Gastroesophageal sphincter (tissue), 4 donors: ENCODE measurements at regions not wholly inside any gene's neighbourhood (a gene's known extent, or its start where the extent isn't known, plus 50 kb on each side); places are given as distances from the start of the nearest gene placed in this dataset.

Experiments
- ATAC-seq: fragments of 150-250 bp; one replicate; pipeline ENCODE4 v1.9.1; 2016; ENCODE audit warnings: mild to moderate bottlenecking, moderate library complexity
- H3K27ac ChIP-seq, 4 donors: fragments of 200-600 bp; sonication (generic) in 3 of 4; 1 replicate in 3 of 4; 2 replicates in 1 of 4; pipeline ENCODE4 v1.5.1; 2016 to 2019
- H3K27me3 ChIP-seq: fragments of 200-600 bp; sonication (generic); one replicate; pipeline ENCODE4 v1.5.1; 2019
- H3K36me3 ChIP-seq, 2 donors: fragments of 200-600 bp; sonication (generic); one replicate each; pipeline ENCODE4 v1.5.1; 2019; ENCODE audit warnings: control low read depth in 1 of 2
- H3K4me1 ChIP-seq, 3 donors: fragments of 200-600 bp; sonication (generic); 1 replicate in 2 of 3; 2 replicates in 1 of 3; pipeline ENCODE4 v1.5.1; 2016 to 2019; ENCODE audit warnings: control low read depth in 2 of 3
- H3K4me3 ChIP-seq, 2 donors: fragments of 200-600 bp; sonication (generic); one replicate each; pipeline ENCODE4 v1.5.1; 2019; ENCODE audit warnings: mild to moderate bottlenecking in 1 of 2, moderate library complexity in 1 of 2
- H3K9me3 ChIP-seq, 3 donors: fragments of 200-600 bp; sonication (generic); one replicate each; pipeline ENCODE4 v1.5.1; 2017 to 2019; ENCODE audit warnings: control low read depth in 2 of 3
- CTCF ChIP-seq, 4 experiments: fragments of 200-600 bp in 2 of 4; fragments of 450-650 bp in 2 of 4; sonication (generic) in 1 of 4; IDR thresholded peaks; one replicate each; pipeline ENCODE4 v1.5.1; 2017 to 2019; ENCODE audit warnings: antibody characterized with exemption in 4 of 4, mild to moderate bottlenecking in 2 of 4, moderate library complexity in 2 of 4
- EP300 ChIP-seq: sonication (generic); formaldehyde crosslinking; IDR thresholded peaks from one replicate; pipeline ENCODE4 v1.6.1; 2017; ENCODE audit warnings: antibody characterized with exemption, mild to moderate bottlenecking
- POLR2A ChIP-seq, 2 donors: fragments of 450-650 bp; IDR thresholded peaks; one replicate each; pipeline ENCODE4 v1.6.1; 2017; ENCODE audit warnings: antibody characterized with exemption in 2 of 2, mild to moderate bottlenecking in 2 of 2, moderate library complexity in 1 of 2
- POLR2AphosphoS5 ChIP-seq: sonication (generic); formaldehyde crosslinking; IDR thresholded peaks from one replicate; pipeline ENCODE4 v1.6.1; 2017; ENCODE audit warnings: antibody characterized with exemption
- WGBS, 2 donors: methylation state at CpG; one replicate each; pipeline ENCODE4 v1.1.5; 2018; ENCODE audit warnings: low coverage in 1 of 2; 5-methylcytosine and 5-hydroxymethylcytosine counted together

GRCh38 chr11:111091321-111091938 is 154.1 kb upstream of the POU2AF2 start:
- Histone ChIP-seq H3K36me3 (no peaks in the 10 kb centered on the region), H3K27ac (no peak overlapping the region), H3K9me3 (no peaks in the 10 kb centered on the region), H3K4me1 (peaks cover 0 to 9% (median 0%) of the 10 kb centered on the region in 3 donors), H3K4me3 (no peak overlapping the region), H3K27me3 (no peaks in the 10 kb centered on the region)
- TF ChIP-seq EP300 (no peak), POLR2A (IDR thresholded peaks at IDR 0.05) (no peak), CTCF (IDR thresholded peaks at IDR 0.05) (no peak), POLR2AphosphoS5 (no peak)
- WGBS, 2 donors: 49 to 60% methylated on average over 1 to 2 of the region's 2 CpGs
- peak; percentile 53 for ATAC-seq

- Histone ChIP-seq H3K36me3 (no peaks in the 10 kb centered on the region), H3K4me1 (peaks cover 0 to 9% (median 0%) of the 10 kb centered on the region in 3 donors), H3K27ac (no peak overlapping the region), H3K9me3 (no peaks in the 10 kb centered on the region), H3K27me3 (no peaks in the 10 kb centered on the region), H3K4me3 (no peak overlapping the region)
- WGBS, 2 donors: 68 to 72% methylated on average over 2 of the region's 2 CpGs
- ATAC-seq: no peak
- TF ChIP-seq POLR2A (IDR thresholded peaks at IDR 0.05) (no peak), POLR2AphosphoS5 (no peak), CTCF (IDR thresholded peaks at IDR 0.05) (no peak), EP300 (no peak)
Observed at GRCh38 chr11:111089759-111090158, 155.8 kb upstream of the POU2AF2 start.

GRCh38 chr11:111088847-111089355 is 156.6 kb upstream of the POU2AF2 start:
- no peaks in the 10 kb centered on the region for H3K27me3 ChIP-seq
- no peak overlapping the region for H3K27ac ChIP-seq
- no peak for ATAC-seq
- H3K9me3 ChIP-seq: no peaks in the 10 kb centered on the region
- H3K4me3 ChIP-seq: no peak overlapping the region
- WGBS, 2 donors: 46 to 52% methylated on average over 2 of the region's 2 CpGs
- no peak for TF ChIP-seq POLR2AphosphoS5
- no peak for TF ChIP-seq EP300
- no peak for TF ChIP-seq CTCF (IDR thresholded peaks at IDR 0.05)
- no peak for TF ChIP-seq POLR2A (IDR thresholded peaks at IDR 0.05)
- H3K4me1 ChIP-seq: peaks cover 0 to 9% (median 0%) of the 10 kb centered on the region in 3 donors
- H3K36me3 ChIP-seq: no peaks in the 10 kb centered on the region

GRCh38 chr11:111086058-111086457 is 159.5 kb upstream of the POU2AF2 start:
- Histone ChIP-seq H3K9me3 (no peaks in the 10 kb centered on the region), H3K27me3 (no peaks in the 10 kb centered on the region), H3K4me3 (no peak overlapping the region), H3K4me1 (peaks cover 0 to 11% (median 0%) of the 10 kb centered on the region in 3 donors), H3K36me3 (no peaks in the 10 kb centered on the region), H3K27ac (no peak overlapping the region)
- 76 to 96% methylated on average over 4 to 5 of the region's 5 CpGs for WGBS, 2 donors
- ATAC-seq: no peak
- TF ChIP-seq POLR2A (IDR thresholded peaks at IDR 0.05): no peak

- Histone ChIP-seq H3K9me3 (no peaks in the 10 kb centered on the region), H3K27ac (no peak overlapping the region), H3K4me1 (peaks cover 0 to 3% (median 2%) of the 10 kb centered on the region in 3 donors), H3K27me3 (no peaks in the 10 kb centered on the region), H3K36me3 (no peaks in the 10 kb centered on the region), H3K4me3 (no peak overlapping the region)
- ATAC-seq: no peak
- 83 to 86% methylated on average over 5 of the region's 5 CpGs for WGBS, 2 donors
- TF ChIP-seq POLR2AphosphoS5 (no peak), POLR2A (IDR thresholded peaks at IDR 0.05) (no peak), CTCF (IDR thresholded peaks at IDR 0.05) (no peak), EP300 (no peak)
Observed at GRCh38 chr11:111082664-111083063, 162.9 kb upstream of the POU2AF2 start.
